GM12874 (cell line): ENCODE measurements at regions not wholly inside any gene's neighbourhood (a gene's known extent, or its start where the extent isn't known, plus 50 kb on each side); places are given as distances from the start of the nearest gene placed in this dataset.

Experiments used
- CTCF ChIP-seq: IDR thresholded peaks from 2 replicates; pipeline ENCODE4 v1.5.1; 2011; ENCODE audit warnings: low read depth, mild to moderate bottlenecking, control low read depth, low read length, moderate library complexity; ENCODE audit not compliant: insufficient read depth

- no peak for TF ChIP-seq CTCF
These were observed 205.9 kb upstream of the PELI2 start for GRCh38 chr14:55912344-55912743.

GRCh38 chr14:55913324-55914025, 204.7 kb upstream of the PELI2 start:
- no peak for TF ChIP-seq CTCF

- TF ChIP-seq CTCF = no peak
These were observed 203.4 kb upstream of the PELI2 start for GRCh38 chr14:55914771-55915170.

GRCh38 chr14:55915456-55915855, 202.8 kb upstream of the PELI2 start:
- no peak for TF ChIP-seq CTCF

- no peak for TF ChIP-seq CTCF
These were observed 196.7 kb upstream of the PELI2 start for GRCh38 chr14:55921511-55921910.

GRCh38 chr14:55926007-55926406, 192.2 kb upstream of the PELI2 start:
- TF ChIP-seq CTCF = no peak

GRCh38 chr14:55927028-55927427, 191.2 kb upstream of the PELI2 start:
- TF ChIP-seq CTCF = no peak
